GM12878 (cell line): ENCODE measurements at regions not wholly inside any gene's neighbourhood (a gene's known extent, or its start where the extent isn't known, plus 50 kb on each side); places are given as distances from the start of the nearest gene placed in this dataset.

ENCODE experiments used
- ATAC-seq: fragments of 200-7000 bp; cut with Tn5 transposase; 3 replicates; pipeline ENCODE4 v1.9.1; 2020; ENCODE audit warnings: mild to moderate bottlenecking, moderate library complexity
- BruUV-seq: library from RNA; stranded (reverse); fragments of 400-500 nt; replicated peaks from 2 replicates; lab custom pipeline; 2021; lab: Mats Ljungman, UMichigan
- CTCF ChIA-PET: fragments of 300-600 bp; sonication (Branson Sonifier 250); formaldehyde crosslinking; extraction: SDS; loops from one replicate; lab custom pipeline; 2021; ENCODE audit warnings: inconsistent platforms; lab: Yijun Ruan, JAX
- POLR2A ChIA-PET: fragments of 350-600 bp; formaldehyde crosslinking; extraction: SDS; loops from one replicate; lab custom pipeline; 2021; ENCODE audit warnings: inconsistent platforms; lab: Charles Lee
- RAD21 ChIA-PET: fragments of 300-600 bp; sonication (Branson Sonifier 250); formaldehyde crosslinking; loops from one replicate; lab custom pipeline; 2023; ENCODE audit warnings: antibody characterized with exemption; ENCODE audit not compliant: unreplicated experiment; lab: Charles Lee
- SMC1A ChIA-PET: fragments of 300-600 bp; sonication (Branson Sonifier 250); formaldehyde crosslinking; loops from one replicate; lab custom pipeline; 2023; ENCODE audit not compliant: unreplicated experiment, uncharacterized antibody; lab: Charles Lee
- DNase-seq: peaks from one replicate; pipeline ENCODE4 v3.0.0-alpha.2; 2011; ENCODE audit warnings: low read depth, low spot score
- FAIRE-seq: peaks from 3 replicates; lab custom pipeline; 2011; peaks lifted over from hg19 to GRCh38; lab: Jason Lieb, UNC
- H2AFZ ChIP-seq: 2 replicates; pipeline ENCODE4 v1.6.0; 2011; ENCODE audit warnings: low read depth, low read length, control low read depth; ENCODE audit not compliant: control insufficient read depth
- H3K27ac ChIP-seq: 2 replicates; pipeline ENCODE4 v1.5.1; 2011; ENCODE audit warnings: control low read depth; ENCODE audit not compliant: control insufficient read depth, insufficient read depth
- H3K27me3 ChIP-seq, 2 experiments: replicated peaks in 1 of 2; 2 replicates each; pipeline versions ENCODE4 v1.6.0 to v1.6.1; 2011; ENCODE audit warnings: low read length in 1 of 2; ENCODE audit not compliant: control insufficient read depth in 2 of 2, insufficient read depth in 2 of 2
- H3K36me3 ChIP-seq, 2 experiments: 2 replicates each; pipeline ENCODE4 v1.5.1; 2011; ENCODE audit warnings: low read length in 1 of 2; ENCODE audit not compliant: control insufficient read depth in 2 of 2, insufficient read depth in 2 of 2
- H3K4me1 ChIP-seq: 2 replicates; pipeline ENCODE4 v1.6.1; 2011; ENCODE audit warnings: mild to moderate bottlenecking, low read length, moderate library complexity, mixed read lengths; ENCODE audit not compliant: control insufficient read depth, insufficient read depth
- H3K4me2 ChIP-seq: 2 replicates; pipeline ENCODE4 v1.6.0; 2011; ENCODE audit warnings: control low read depth; ENCODE audit not compliant: control insufficient read depth, insufficient read depth
- H3K4me3 ChIP-seq: fragments of 200-600 bp; sonication (generic); 2 replicates; pipeline ENCODE4 v1.5.1; 2016
- H3K79me2 ChIP-seq: 2 replicates; pipeline ENCODE4 v1.6.0; 2011; ENCODE audit warnings: low read length; ENCODE audit not compliant: control insufficient read depth, insufficient read depth
- H3K9ac ChIP-seq: 2 replicates; pipeline ENCODE4 v1.8.0; 2011; ENCODE audit warnings: low read length, control low read depth, mixed read lengths; ENCODE audit not compliant: control insufficient read depth, insufficient read depth
- H3K9me3 ChIP-seq: replicated peaks from 3 replicates; pipeline ENCODE4 v1.5.1; 2011; ENCODE audit warnings: mild to moderate bottlenecking, low read length; ENCODE audit not compliant: control insufficient read depth, insufficient read depth
- H4K20me1 ChIP-seq: 2 replicates; pipeline ENCODE4 v1.6.0; 2011; ENCODE audit not compliant: control insufficient read depth, insufficient read depth
- ATF2 ChIP-seq: IDR thresholded peaks from 2 replicates; pipeline ENCODE4 v1.6.1; 2012; ENCODE audit warnings: low read length, inconsistent platforms
- ETV6 ChIP-seq, 2 experiments: fragments of 450-650 bp in 1 of 2; IDR thresholded peaks in 1 of 2; conservative IDR thresholded peaks in 1 of 2; 2 replicates each; pipeline ENCODE4 v1.6.1; 2014; ENCODE audit warnings: antibody characterized with exemption in 1 of 2, borderline replicate concordance in 1 of 2, low read depth in 1 of 2, mild to moderate bottlenecking in 1 of 2, moderate library complexity in 1 of 2
- KDM1A ChIP-seq: fragments of 200-600 bp; sonication (generic); IDR thresholded peaks from 2 replicates; pipeline ENCODE4 v1.6.1; 2016; ENCODE audit warnings: borderline replicate concordance
- POLR2AphosphoS2 ChIP-seq: IDR thresholded peaks from 2 replicates; pipeline ENCODE4 v1.6.1; 2011; ENCODE audit warnings: low read depth, mild to moderate bottlenecking, low read length, improper control_type of control experiment, moderate library complexity
- STAT3 ChIP-seq: IDR thresholded peaks from 2 replicates; pipeline ENCODE4 v1.6.1; 2011; ENCODE audit warnings: low read depth, low read length, improper control_type of control experiment
- TCF7 ChIP-seq: IDR thresholded peaks from 2 replicates; pipeline ENCODE4 v1.6.1; 2014; ENCODE audit warnings: antibody characterized with exemption, borderline replicate concordance
- USF1 ChIP-seq: IDR thresholded peaks from 2 replicates; pipeline ENCODE4 v1.6.1; 2011; ENCODE audit warnings: borderline replicate concordance, low read depth, mild to moderate bottlenecking, moderate library complexity, mixed read lengths, low read length; ENCODE audit not compliant: insufficient read depth; ENCODE audit errors: extremely low read length
- ZNF622 ChIP-seq: fragments of 450-650 bp; IDR thresholded peaks from 2 replicates; pipeline ENCODE4 v1.6.1; 2017; ENCODE audit warnings: mild to moderate bottlenecking, inconsistent platforms
- WGBS: methylation state at CpG from one replicate; pipeline ENCODE4 v1.1.6; 2016; ENCODE audit warnings: low lambda C conversion rate; ENCODE audit not compliant: insufficient replicate concordance, insufficient coverage; ENCODE audit errors: missing lambda C conversion rate; 5-methylcytosine and 5-hydroxymethylcytosine counted together
- in situ Hi-C: fragments of 300-500 bp; cut with MboI; formaldehyde crosslinking; loops from 9 replicates; pipeline ENCODE4 v1.14.3; 2018; ENCODE audit warnings: mixed read lengths
- intact Hi-C: fragments of 100-400 bp; cut with micrococcal nuclease; formaldehyde crosslinking; loops from one replicate; pipeline ENCODE4 v1.14.2; 2022; ENCODE audit not compliant: unreplicated experiment
- TF ChIP-seq, protein P1 (sequence below): fragments of 450-650 bp; IDR thresholded peaks from 2 replicates; pipeline ENCODE4 v1.6.1; 2017; ENCODE audit warnings: mild to moderate bottlenecking

DNA sequence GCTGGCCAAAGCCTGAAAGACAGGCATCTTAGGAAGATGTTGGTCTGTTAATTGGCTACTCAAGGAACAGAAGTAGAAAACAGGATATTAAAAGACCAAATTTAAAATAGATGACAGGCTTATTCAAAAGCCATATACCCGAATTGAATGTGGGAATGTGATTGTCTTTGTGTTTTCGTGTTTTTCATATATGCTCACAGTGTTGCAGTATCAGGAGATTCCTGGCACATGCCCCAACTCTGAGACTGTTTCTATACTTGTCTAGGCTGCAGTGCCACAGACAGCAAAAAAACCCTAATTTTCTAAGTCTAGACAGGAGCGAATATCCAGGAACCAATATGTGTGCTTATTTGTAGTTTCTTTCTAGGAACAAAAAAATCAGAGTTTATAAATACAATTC, 57.4 kb upstream of the KRR1 start:
- ChIA-PET POLR2A (no interaction called here), RAD21 (interaction anchor here (1.0 kb wide), 1 partner anchor 887 kb away, joined by 4 read pairs; no protein-coding TSS in a partner anchor), SMC1A (interaction anchor here (0.7 to 1.0 kb wide), 3 partner anchors 11 to 456 kb away, joined by 3 to 4 read pairs (median 3); no protein-coding TSS in a partner anchor), CTCF (interaction anchor here (0.7 to 1.0 kb wide), 2 partner anchors 40 to 84 kb away, joined by 3 to 6 read pairs; no protein-coding TSS in a partner anchor)
- FAIRE-seq (no peak), DNase-seq (no peak), ATAC-seq (no peak)
- Histone ChIP-seq H2AFZ (no peak overlapping the region), H3K4me3 (no peak overlapping the region), H3K36me3 (no peaks in the 10 kb centered on the region), H3K79me2 (no peaks in the 10 kb centered on the region), H3K4me1 (no peaks in the 10 kb centered on the region), H4K20me1 (no peaks in the 10 kb centered on the region), H3K27me3 (no peaks in the 10 kb centered on the region), H3K27ac (no peak overlapping the region), H3K4me2 (no peak overlapping the region), H3K9ac (no peak overlapping the region), H3K9me3 (no peaks in the 10 kb centered on the region)
- no TSS peak for BruUV-seq
- TF ChIP-seq ZNF622 (no peak), POLR2AphosphoS2 (no peak)
- intact Hi-C loops = no loop called here
- WGBS = 59% methylated on average over 3 of the region's 3 CpGs
- in situ Hi-C loops = no loop called here

GRCh38 chr12:75568393-75568792, 57.0 kb upstream of the KRR1 start:
- no peak for ATAC-seq
- DNase-seq = no peak
- ChIA-PET POLR2A (no interaction called here), CTCF (interaction anchor here (0.7 to 1.0 kb wide), 3 partner anchors 12 to 84 kb away, joined by 3 to 6 read pairs (median 4); no protein-coding TSS in a partner anchor), RAD21 (interaction anchor here (1.0 kb wide), 1 partner anchor 887 kb away, joined by 4 read pairs; no protein-coding TSS in a partner anchor)
- Histone ChIP-seq H3K9me3 (no peaks in the 10 kb centered on the region), H3K4me2 (no peak overlapping the region), H3K4me1 (no peaks in the 10 kb centered on the region), H3K4me3 (no peak overlapping the region), H4K20me1 (no peaks in the 10 kb centered on the region), H3K27me3 (no peaks in the 10 kb centered on the region), H3K36me3 (no peaks in the 10 kb centered on the region), H2AFZ (no peak overlapping the region), H3K79me2 (no peaks in the 10 kb centered on the region), H3K9ac (no peak overlapping the region)
- in situ Hi-C loops = no loop called here
- no peak for FAIRE-seq
- BruUV-seq = no TSS peak
- intact Hi-C loops = no loop called here
- WGBS = 21% methylated on average over 4 of the region's 4 CpGs
- TF ChIP-seq, protein P1, sequence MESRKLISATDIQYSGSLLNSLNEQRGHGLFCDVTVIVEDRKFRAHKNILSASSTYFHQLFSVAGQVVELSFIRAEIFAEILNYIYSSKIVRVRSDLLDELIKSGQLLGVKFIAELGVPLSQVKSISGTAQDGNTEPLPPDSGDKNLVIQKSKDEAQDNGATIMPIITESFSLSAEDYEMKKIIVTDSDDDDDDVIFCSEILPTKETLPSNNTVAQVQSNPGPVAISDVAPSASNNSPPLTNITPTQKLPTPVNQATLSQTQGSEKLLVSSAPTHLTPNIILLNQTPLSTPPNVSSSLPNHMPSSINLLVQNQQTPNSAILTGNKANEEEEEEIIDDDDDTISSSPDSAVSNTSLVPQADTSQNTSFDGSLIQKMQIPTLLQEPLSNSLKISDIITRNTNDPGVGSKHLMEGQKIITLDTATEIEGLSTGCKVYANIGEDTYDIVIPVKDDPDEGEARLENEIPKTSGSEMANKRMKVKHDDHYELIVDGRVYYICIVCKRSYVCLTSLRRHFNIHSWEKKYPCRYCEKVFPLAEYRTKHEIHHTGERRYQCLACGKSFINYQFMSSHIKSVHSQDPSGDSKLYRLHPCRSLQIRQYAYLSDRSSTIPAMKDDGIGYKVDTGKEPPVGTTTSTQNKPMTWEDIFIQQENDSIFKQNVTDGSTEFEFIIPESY = no peak
- no peak for TF ChIP-seq ETV6 (conservative IDR thresholded peaks at IDR 0.05 in 1 of 2, IDR thresholded peaks at IDR 0.05 in 1 of 2; ENCODE audit: borderline replicate concordance in 1 of 2, low read depth in 1 of 2)
- TF ChIP-seq STAT3 = no peak
- TF ChIP-seq TCF7 = no peak
- no peak for TF ChIP-seq ATF2
- no peak for TF ChIP-seq KDM1A
- no peak for TF ChIP-seq USF1
- TF ChIP-seq, all 136 proteins: peak for 0
- H3K27ac ChIP-seq = no peak overlapping the region
- SMC1A ChIA-PET = interaction anchor here (0.7 to 1.0 kb wide), 3 partner anchors 10 to 456 kb away, joined by 3 to 4 read pairs (median 3); no protein-coding TSS in a partner anchor
